KMS-11 (cell line): ENCODE measurements at regions not wholly inside any gene's neighbourhood (a gene's known extent, or its start where the extent isn't known, plus 50 kb on each side); places are given as distances from the start of the nearest gene placed in this dataset.

Source experiments
- H2AFZ ChIP-seq: fragments of 200-600 bp; sonication (generic); 2 replicates; pipeline ENCODE4 v1.6.1; 2016; ENCODE audit warnings: antibody characterized with exemption, mixed run types, low read depth
- H3K27ac ChIP-seq: fragments of 200-600 bp; sonication (generic); 2 replicates; pipeline ENCODE4 v1.6.1; 2016; ENCODE audit warnings: mild to moderate bottlenecking, mixed run types
- H3K27me3 ChIP-seq: fragments of 200-600 bp; sonication (generic); 2 replicates; pipeline ENCODE4 v1.6.1; 2017; ENCODE audit warnings: mild to moderate bottlenecking, low read depth, mixed run types, moderate library complexity; ENCODE audit not compliant: insufficient read depth
- H3K36me3 ChIP-seq: fragments of 200-600 bp; sonication (generic); 2 replicates; pipeline ENCODE4 v1.6.1; 2017; ENCODE audit warnings: mild to moderate bottlenecking, mixed run types; ENCODE audit not compliant: insufficient read depth
- H3K4me1 ChIP-seq: fragments of 200-600 bp; sonication (generic); 2 replicates; pipeline ENCODE4 v1.6.1; 2016; ENCODE audit warnings: mild to moderate bottlenecking, low read depth, mixed run types; ENCODE audit not compliant: poor library complexity, severe bottlenecking
- H3K4me2 ChIP-seq: fragments of 200-600 bp; sonication (generic); 2 replicates; pipeline ENCODE4 v1.7.0; 2016; ENCODE audit warnings: mild to moderate bottlenecking, mixed run types
- H3K4me3 ChIP-seq: fragments of 200-600 bp; sonication (generic); IDR thresholded peaks from 2 replicates; pipeline ENCODE4 v1.6.1; 2017; ENCODE audit warnings: low read depth, low read length, mixed read lengths; ENCODE audit not compliant: insufficient read depth
- H3K79me2 ChIP-seq: fragments of 200-600 bp; sonication (generic); 2 replicates; pipeline ENCODE4 v1.6.1; 2016; ENCODE audit warnings: low read depth, mixed run types; ENCODE audit not compliant: insufficient read depth
- H3K9ac ChIP-seq: fragments of 200-600 bp; sonication (generic); 2 replicates; pipeline ENCODE4 v1.6.1; 2016; ENCODE audit warnings: mild to moderate bottlenecking, mixed run types
- H4K20me1 ChIP-seq: fragments of 200-600 bp; sonication (generic); 2 replicates; pipeline ENCODE4 v1.6.1; 2016; ENCODE audit warnings: mild to moderate bottlenecking, mixed run types; ENCODE audit not compliant: insufficient read depth
- TF ChIP-seq, protein P1 (sequence below): fragments of 200-600 bp; sonication (generic); conservative IDR thresholded peaks from 2 replicates; pipeline ENCODE4 v1.6.1; 2017; ENCODE audit warnings: low read depth, mild to moderate bottlenecking, antibody characterized with exemption, low read length, moderate library complexity, mixed read lengths

DNA sequence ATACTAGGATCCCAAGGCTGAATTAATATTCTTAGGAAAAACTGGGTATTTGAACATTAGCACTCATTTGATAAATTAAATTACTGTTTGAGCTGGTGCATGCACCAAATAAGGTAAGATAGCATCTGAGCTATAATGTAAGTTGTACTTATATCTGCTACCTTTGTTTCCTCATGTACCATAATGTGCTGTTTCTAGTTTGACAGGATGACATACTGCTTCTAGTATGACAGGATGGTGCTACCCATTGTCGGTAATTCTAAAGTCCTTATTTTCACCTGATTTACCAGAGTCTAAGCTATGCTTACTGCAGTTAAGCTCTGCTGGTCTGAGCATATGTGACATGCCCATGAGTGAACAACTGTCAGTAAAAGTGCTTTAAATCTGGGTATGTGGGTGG, 1017.5 kb upstream of the IGFBP7 start:
- Histone ChIP-seq H3K27me3 (no peaks in the 10 kb centered on the region), H3K79me2 (no peaks in the 10 kb centered on the region), H3K36me3 (no peaks in the 10 kb centered on the region), H3K4me3 (no peak overlapping the region), H4K20me1 (no peaks in the 10 kb centered on the region), H3K27ac (no peak overlapping the region), H3K4me1 (no peaks in the 10 kb centered on the region), H2AFZ (no peak overlapping the region), H3K9ac (no peak overlapping the region), H3K4me2 (no peak overlapping the region)
- TF ChIP-seq, protein P1, sequence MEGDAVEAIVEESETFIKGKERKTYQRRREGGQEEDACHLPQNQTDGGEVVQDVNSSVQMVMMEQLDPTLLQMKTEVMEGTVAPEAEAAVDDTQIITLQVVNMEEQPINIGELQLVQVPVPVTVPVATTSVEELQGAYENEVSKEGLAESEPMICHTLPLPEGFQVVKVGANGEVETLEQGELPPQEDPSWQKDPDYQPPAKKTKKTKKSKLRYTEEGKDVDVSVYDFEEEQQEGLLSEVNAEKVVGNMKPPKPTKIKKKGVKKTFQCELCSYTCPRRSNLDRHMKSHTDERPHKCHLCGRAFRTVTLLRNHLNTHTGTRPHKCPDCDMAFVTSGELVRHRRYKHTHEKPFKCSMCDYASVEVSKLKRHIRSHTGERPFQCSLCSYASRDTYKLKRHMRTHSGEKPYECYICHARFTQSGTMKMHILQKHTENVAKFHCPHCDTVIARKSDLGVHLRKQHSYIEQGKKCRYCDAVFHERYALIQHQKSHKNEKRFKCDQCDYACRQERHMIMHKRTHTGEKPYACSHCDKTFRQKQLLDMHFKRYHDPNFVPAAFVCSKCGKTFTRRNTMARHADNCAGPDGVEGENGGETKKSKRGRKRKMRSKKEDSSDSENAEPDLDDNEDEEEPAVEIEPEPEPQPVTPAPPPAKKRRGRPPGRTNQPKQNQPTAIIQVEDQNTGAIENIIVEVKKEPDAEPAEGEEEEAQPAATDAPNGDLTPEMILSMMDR: no peak

DNA sequence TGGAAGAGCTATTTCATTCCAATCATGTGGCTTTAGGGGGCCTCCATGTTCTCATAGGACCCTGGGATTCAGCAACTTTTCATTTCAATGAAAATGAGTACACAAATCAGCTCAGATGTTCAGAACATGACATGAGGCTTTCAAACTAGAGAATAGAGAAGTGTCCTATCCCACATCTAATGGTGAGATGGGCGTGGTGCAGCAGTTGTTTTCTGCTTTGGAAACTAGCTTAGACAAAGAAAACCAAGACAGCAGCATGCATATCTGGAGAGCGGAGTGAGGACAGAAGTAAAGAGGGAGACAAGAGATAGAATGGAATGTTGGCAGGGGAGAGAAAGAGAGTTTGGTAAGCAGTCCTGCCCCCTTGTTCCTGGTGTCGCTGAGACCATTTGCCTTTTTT, 1009.1 kb upstream of the IGFBP7 start:
- no peaks in the 10 kb centered on the region for H3K4me1 ChIP-seq
- H3K27me3 ChIP-seq: no peaks in the 10 kb centered on the region
- no peaks in the 10 kb centered on the region for H3K36me3 ChIP-seq
- no peaks in the 10 kb centered on the region for H3K79me2 ChIP-seq
- H3K27ac ChIP-seq: no peak overlapping the region
- H3K4me3 ChIP-seq: no peak overlapping the region
- H3K4me2 ChIP-seq: no peak overlapping the region
- H2AFZ ChIP-seq: no peak overlapping the region
- no peaks in the 10 kb centered on the region for H4K20me1 ChIP-seq
- TF ChIP-seq, protein P1: no peak
- no peak overlapping the region for H3K9ac ChIP-seq

DNA sequence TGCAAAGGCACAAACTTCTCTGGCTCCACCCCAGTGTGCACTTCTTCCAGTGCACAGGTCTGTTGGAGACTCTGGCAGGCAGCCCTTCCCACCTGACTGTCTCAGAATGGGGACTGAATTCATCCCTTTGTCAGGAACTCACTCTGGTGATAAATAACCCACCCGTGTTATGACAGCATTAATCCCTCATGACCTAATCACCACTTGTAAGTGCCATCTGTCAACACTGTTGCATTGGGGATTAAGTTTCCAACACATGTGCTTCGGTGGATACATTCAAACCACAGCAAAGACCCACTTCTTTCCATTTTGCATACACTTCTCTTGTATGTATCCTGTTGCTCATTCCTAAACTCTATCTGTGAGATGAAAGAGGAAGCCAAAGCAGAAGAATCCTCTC, 1002.9 kb upstream of the IGFBP7 start:
- TF ChIP-seq, protein P1: no peak
- H3K27me3 ChIP-seq: no peaks in the 10 kb centered on the region
- H3K27ac ChIP-seq: no peak overlapping the region
- H3K9ac ChIP-seq: no peak overlapping the region
- no peak overlapping the region for H3K4me3 ChIP-seq
- no peak overlapping the region for H3K4me2 ChIP-seq
- H3K36me3 ChIP-seq: no peaks in the 10 kb centered on the region
- H4K20me1 ChIP-seq: no peaks in the 10 kb centered on the region
- no peaks in the 10 kb centered on the region for H3K79me2 ChIP-seq
- H3K4me1 ChIP-seq: no peaks in the 10 kb centered on the region
- H2AFZ ChIP-seq: no peak overlapping the region

DNA sequence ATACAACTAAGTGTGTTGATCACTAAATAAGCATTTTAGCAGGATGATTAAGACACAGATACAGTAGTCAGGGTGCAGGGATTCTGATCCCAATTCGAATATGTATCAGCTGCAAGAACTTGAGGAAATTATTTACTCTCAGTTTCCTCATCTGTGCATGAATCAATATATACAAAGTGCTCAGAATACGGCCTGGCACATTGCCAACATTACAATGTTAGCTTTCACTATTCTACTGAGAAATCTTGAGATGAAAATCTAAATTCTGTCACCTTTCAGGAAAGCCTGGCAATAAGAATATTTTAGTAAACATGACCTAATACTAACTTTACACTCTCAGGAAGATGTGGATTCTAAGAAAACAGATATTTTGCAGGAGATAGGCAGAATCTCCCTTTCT, 1001.6 kb upstream of the IGFBP7 start:
- no peak overlapping the region for H3K4me3 ChIP-seq
- H3K4me1 ChIP-seq: no peaks in the 10 kb centered on the region
- H3K4me2 ChIP-seq: no peak overlapping the region
- no peak overlapping the region for H2AFZ ChIP-seq
- no peaks in the 10 kb centered on the region for H3K27me3 ChIP-seq
- no peak overlapping the region for H3K27ac ChIP-seq
- TF ChIP-seq, protein P1: no peak
- no peaks in the 10 kb centered on the region for H3K79me2 ChIP-seq
- H3K36me3 ChIP-seq: no peaks in the 10 kb centered on the region
- no peaks in the 10 kb centered on the region for H4K20me1 ChIP-seq
- H3K9ac ChIP-seq: no peak overlapping the region

DNA sequence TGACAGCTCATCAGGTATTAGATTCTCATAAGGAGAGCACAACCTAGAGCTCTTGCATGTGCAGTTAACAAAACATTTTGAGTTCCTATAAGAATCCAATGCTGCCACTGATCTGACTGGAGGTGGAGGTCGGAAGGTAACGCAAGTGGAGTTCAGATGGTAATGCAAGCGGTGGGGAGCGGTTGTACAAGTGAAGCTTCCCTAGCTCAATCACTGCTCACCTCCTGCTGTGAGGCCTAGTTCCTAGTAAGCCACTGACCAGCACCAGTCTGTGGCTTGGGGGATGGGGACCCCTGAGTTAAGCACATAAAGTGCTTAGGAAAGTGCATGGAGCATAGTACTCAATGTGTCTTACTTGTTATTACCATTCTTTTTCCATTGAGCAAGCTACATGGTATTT, 983.2 kb upstream of the IGFBP7 start:
- Histone ChIP-seq H3K79me2 (no peaks in the 10 kb centered on the region), H4K20me1 (no peaks in the 10 kb centered on the region), H3K4me1 (no peaks in the 10 kb centered on the region), H3K4me2 (no peak overlapping the region), H2AFZ (no peak overlapping the region), H3K9ac (no peak overlapping the region), H3K27me3 (no peaks in the 10 kb centered on the region), H3K27ac (no peak overlapping the region), H3K4me3 (no peak overlapping the region), H3K36me3 (no peaks in the 10 kb centered on the region)
- TF ChIP-seq, protein P1: no peak
